IMR-90 (cell line): ENCODE measurements at regions not wholly inside any gene's neighbourhood (a gene's known extent, or its start where the extent isn't known, plus 50 kb on each side); places are given as distances from the start of the nearest gene placed in this dataset.

Experiments
- ATAC-seq: fragments of 200-7000 bp; cut with Tn5 transposase; 2 replicates; pipeline ENCODE4 v1.9.1; 2020; ENCODE audit warnings: low read depth, mild to moderate bottlenecking, moderate library complexity
- BruUV-seq: library from RNA; stranded (reverse); fragments of 400-500 nt; replicated peaks from 2 replicates; lab custom pipeline; 2021; lab: Mats Ljungman, UMichigan
- CTCF ChIA-PET: fragments of 300-600 bp; formaldehyde crosslinking; extraction: SDS; loops from one replicate; lab custom pipeline; 2021; ENCODE audit warnings: antibody characterized with exemption; lab: Yijun Ruan, JAX
- POLR2A ChIA-PET: fragments of 300-600 bp; sonication (Branson Sonifier 250); formaldehyde crosslinking; loops from one replicate; lab custom pipeline; 2022; ENCODE audit warnings: antibody characterized with exemption; ENCODE audit not compliant: unreplicated experiment; lab: Charles Lee
- DNase-seq: peaks from one replicate; pipeline ENCODE4 v3.0.0; 2013
- H2AFZ ChIP-seq: replicated peaks from 2 replicates; pipeline ENCODE3; 2013; ENCODE audit warnings: low read length, mild to moderate bottlenecking; ENCODE audit not compliant: poor library complexity
- H2AK5ac ChIP-seq: 2 replicates; pipeline ENCODE4 v1.6.1; 2013; ENCODE audit warnings: low read depth, low read length, inconsistent platforms
- H2AK9ac ChIP-seq: replicated peaks from 2 replicates; pipeline ENCODE3; 2013; ENCODE audit warnings: mild to moderate bottlenecking, low read depth, low read length, moderate library complexity; ENCODE audit not compliant: poor library complexity
- H2BK120ac ChIP-seq: 2 replicates; pipeline ENCODE4 v1.6.1; 2013; ENCODE audit warnings: low read depth, low read length, inconsistent platforms
- H2BK15ac ChIP-seq: 3 replicates; pipeline ENCODE4 v1.6.1; 2013; ENCODE audit warnings: low read depth, low read length, inconsistent platforms
- H2BK20ac ChIP-seq: 2 replicates; pipeline ENCODE4 v1.6.1; 2013; ENCODE audit warnings: low read depth, mild to moderate bottlenecking, inconsistent platforms, low read length, moderate library complexity
- H2BK5ac ChIP-seq: 2 replicates; pipeline ENCODE4 v1.6.1; 2013; ENCODE audit warnings: mild to moderate bottlenecking, low read depth, low read length, inconsistent platforms; ENCODE audit not compliant: poor library complexity, severe bottlenecking
- H3K14ac ChIP-seq: replicated peaks from 2 replicates; pipeline ENCODE4 v1.6.1; 2013; ENCODE audit warnings: low read depth, low read length, inconsistent platforms
- H3K18ac ChIP-seq: 2 replicates; pipeline ENCODE4 v1.6.1; 2013; ENCODE audit warnings: low read depth, low read length, control low read depth
- H3K23ac ChIP-seq: 2 replicates; pipeline ENCODE4 v1.6.1; 2013; ENCODE audit warnings: low read depth, low read length, inconsistent platforms
- H3K27ac ChIP-seq: 2 replicates; pipeline ENCODE4 v1.5.1; 2013; ENCODE audit warnings: mild to moderate bottlenecking, control low read depth, low read length; ENCODE audit not compliant: insufficient read depth
- H3K27me3 ChIP-seq: 2 replicates; pipeline ENCODE4 v1.6.1; 2013; ENCODE audit warnings: low read length; ENCODE audit not compliant: control insufficient read depth, insufficient read depth
- H3K36me3 ChIP-seq: 2 replicates; pipeline ENCODE4 v1.6.1; 2013; ENCODE audit warnings: low read length, mixed read lengths; ENCODE audit not compliant: control insufficient read depth, insufficient read depth
- H3K4ac ChIP-seq: 2 replicates; pipeline ENCODE4 v1.6.1; 2013; ENCODE audit warnings: low read depth, low read length, inconsistent platforms
- H3K4me1 ChIP-seq: 2 replicates; pipeline ENCODE4 v1.6.1; 2013; ENCODE audit warnings: low read length, mixed read lengths; ENCODE audit not compliant: control insufficient read depth, insufficient read depth
- H3K4me2 ChIP-seq: 2 replicates; pipeline ENCODE4 v1.6.1; 2013; ENCODE audit warnings: low read depth, mild to moderate bottlenecking, control low read depth, low read length, moderate library complexity
- H3K4me3 ChIP-seq: 2 replicates; pipeline ENCODE4 v1.5.1; 2013; ENCODE audit warnings: low read depth, mild to moderate bottlenecking, control low read depth, low read length, moderate library complexity; ENCODE audit not compliant: insufficient read depth
- H3K56ac ChIP-seq: 2 replicates; pipeline ENCODE4 v1.6.1; 2013; ENCODE audit warnings: low read length, inconsistent platforms; ENCODE audit not compliant: insufficient read depth; ENCODE audit errors: extremely low read depth
- H3K79me1 ChIP-seq, 2 experiments: 2 replicates each; pipeline ENCODE4 v1.6.1; 2013; ENCODE audit warnings: low read length in 2 of 2, inconsistent platforms in 1 of 2, low read depth in 1 of 2
- H3K9ac ChIP-seq: 2 replicates; pipeline ENCODE4 v1.6.1; 2013; ENCODE audit warnings: low read depth, low read length, control low read depth
- H3K9me1 ChIP-seq: 2 replicates; pipeline ENCODE4 v1.6.1; 2013; ENCODE audit warnings: low read length, inconsistent platforms; ENCODE audit not compliant: insufficient read depth
- H3K9me3 ChIP-seq: 2 replicates; pipeline ENCODE4 v1.6.1; 2013; ENCODE audit warnings: low read length; ENCODE audit not compliant: control insufficient read depth, insufficient read depth
- H4K20me1 ChIP-seq: 2 replicates; pipeline ENCODE4 v1.6.1; 2013; ENCODE audit warnings: low read length, inconsistent platforms; ENCODE audit not compliant: insufficient read depth
- H4K5ac ChIP-seq: 2 replicates; pipeline ENCODE4 v1.6.1; 2013; ENCODE audit warnings: mild to moderate bottlenecking, low read depth, low read length, control low read depth
- H4K8ac ChIP-seq, 2 experiments: 2 replicates each; pipeline ENCODE4 v1.6.1; 2013; ENCODE audit warnings: low read depth in 2 of 2, low read length in 2 of 2, control low read depth in 1 of 2, inconsistent platforms in 1 of 2
- H4K91ac ChIP-seq: 2 replicates; pipeline ENCODE4 v1.6.1; 2013; ENCODE audit warnings: low read depth, low read length, inconsistent platforms; ENCODE audit not compliant: insufficient read depth
- CHD1 ChIP-seq: IDR thresholded peaks from 2 replicates; pipeline ENCODE4 v1.6.1; 2012; ENCODE audit warnings: low read depth, low read length, improper control_type of control experiment
- CTCF ChIP-seq: conservative IDR thresholded peaks from 2 replicates; pipeline ENCODE4 v1.5.1; 2012; ENCODE audit warnings: mild to moderate bottlenecking, low read depth, low read length, improper control_type of control experiment
- ELK1 ChIP-seq: fragments of 150-350 bp; IDR thresholded peaks from 2 replicates; pipeline ENCODE4 v1.6.1; 2016; ENCODE audit warnings: low read depth, mild to moderate bottlenecking, low read length, moderate library complexity, borderline replicate concordance
- FOS ChIP-seq: fragments of 150-350 bp; IDR thresholded peaks from 2 replicates; pipeline ENCODE4 v1.6.1; 2016; ENCODE audit warnings: low read depth, low read length
- MAFK ChIP-seq: IDR thresholded peaks from 2 replicates; pipeline ENCODE4 v1.6.1; 2012; ENCODE audit warnings: low read depth, low read length, improper control_type of control experiment
- MAZ ChIP-seq: IDR thresholded peaks from 2 replicates; pipeline ENCODE4 v1.6.1; 2012; ENCODE audit warnings: low read depth, mild to moderate bottlenecking, low read length, improper control_type of control experiment, moderate library complexity, borderline replicate concordance
- MXI1 ChIP-seq: IDR thresholded peaks from 2 replicates; pipeline ENCODE4 v1.6.1; 2012; ENCODE audit warnings: low read depth, mild to moderate bottlenecking, low read length, moderate library complexity, borderline replicate concordance
- NFE2L2 ChIP-seq: fragments of 150-350 bp; IDR thresholded peaks from 2 replicates; pipeline ENCODE4 v1.6.1; 2016; ENCODE audit warnings: low read depth, mild to moderate bottlenecking, low read length
- POLR2A ChIP-seq: IDR thresholded peaks from 2 replicates; pipeline ENCODE4 v1.6.1; 2012; ENCODE audit warnings: mild to moderate bottlenecking, low read depth, low read length
- SMC3 ChIP-seq: fragments of 150-350 bp; IDR thresholded peaks from 2 replicates; pipeline ENCODE4 v1.6.1; 2016; ENCODE audit warnings: low read depth, mild to moderate bottlenecking, antibody characterized with exemption, low read length, moderate library complexity
- USF2 ChIP-seq: fragments of 150-350 bp; IDR thresholded peaks from 2 replicates; pipeline ENCODE4 v1.6.1; 2017; ENCODE audit warnings: mild to moderate bottlenecking, antibody characterized with exemption, low read length, low read depth
- WGBS, 2 experiments: methylation state at CpG; one replicate each; pipeline versions ENCODE4 v1.1.5 to v1.1.7; 2013; ENCODE audit warnings: missing lambda C conversion rate in 2 of 2; ENCODE audit not compliant: insufficient read length in 1 of 2; ENCODE audit errors: extremely low coverage in 2 of 2; 5-methylcytosine and 5-hydroxymethylcytosine counted together
- dilution Hi-C: fragments of 300-500 bp; cut with HindIII; formaldehyde crosslinking; loops from one replicate; pipeline ENCODE4 v1.14.3; 2018; ENCODE audit warnings: low sequenced_read_pairs; ENCODE audit not compliant: unreplicated experiment
- in situ Hi-C: fragments of 300-500 bp; cut with MboI; formaldehyde crosslinking; loops from 3 replicates; pipeline ENCODE4 v1.14.3; 2019; ENCODE audit warnings: low sequenced_read_pairs, inconsistent platforms, mixed read lengths
- intact Hi-C: fragments of 100-400 bp; cut with micrococcal nuclease; formaldehyde crosslinking; loops from 2 replicates; pipeline ENCODE4 v1.10.0; 2022

GRCh38 chr9:79812099-79812498, 240.3 kb downstream of the TLE4 start:
- H3K79me1 ChIP-seq, result no peaks in the 10 kb centered on the region
- no peak overlapping the region for H2AFZ ChIP-seq
- H3K18ac ChIP-seq, result no peak overlapping the region
- no peak overlapping the region for H2BK20ac ChIP-seq
- H4K5ac ChIP-seq, result no peak overlapping the region
- H3K4me3 ChIP-seq, result no peak overlapping the region
- H3K9me3 ChIP-seq, result no peaks in the 10 kb centered on the region
- H3K9me1 ChIP-seq, result no peaks in the 10 kb centered on the region
- H3K4me1 ChIP-seq, result peaks cover 4% of the 10 kb centered on the region; the same call in 1 of the 2 replicates
- dilution Hi-C loops (no loop called here), intact Hi-C loops (loop anchor here (5.0 kb wide), 1 partner anchor 240 kb away; the partner anchor contains the start of gene TLE4), in situ Hi-C loops (no loop called here)
- no CpG with 5 or more reads among the region's 3 CpGs for WGBS, 2 experiments
- H3K4me2 ChIP-seq, result no peak overlapping the region
- ChIA-PET POLR2A (no interaction called here), CTCF (no interaction called here)
- H3K9ac ChIP-seq, result no peak overlapping the region
- H4K91ac ChIP-seq, result no peak overlapping the region
- no peak overlapping the region for H4K8ac ChIP-seq
- no peak overlapping the region for H2BK120ac ChIP-seq
- TF ChIP-seq USF2 (no peak), NFE2L2 (peak; percentile 58), MAZ (no peak), CHD1 (no peak), FOS (peak; percentile 54; the same call in 1 of the 2 replicates), ELK1 (no peak), POLR2A (no peak), SMC3 (no peak), CTCF (no peak), MAFK (0 out of 2 replicates have a peak, but pooled peaks have one; percentile 10), MXI1 (no peak)
- H3K14ac ChIP-seq, result no peak overlapping the region
- H2AK9ac ChIP-seq, result no peak overlapping the region
- ATAC-seq, result no peak
- no peaks in the 10 kb centered on the region for H3K36me3 ChIP-seq
- BruUV-seq, result no TSS peak
- no peak overlapping the region for H3K56ac ChIP-seq
- H3K23ac ChIP-seq, result no peak overlapping the region
- H2BK15ac ChIP-seq, result no peak overlapping the region
- H3K27ac ChIP-seq, result no peak overlapping the region
- no peak overlapping the region for H2BK5ac ChIP-seq
- H3K4ac ChIP-seq, result no peak overlapping the region
- DNase-seq, result no peak
- peaks cover 6% of the 10 kb centered on the region; the same call in 1 of the 2 replicates for H3K27me3 ChIP-seq
- no peak overlapping the region for H2AK5ac ChIP-seq
- H4K20me1 ChIP-seq, result no peaks in the 10 kb centered on the region
